Urothelium cell line (cell line): ENCODE measurements at regions not wholly inside any gene's neighbourhood (a gene's known extent, or its start where the extent isn't known, plus 50 kb on each side); places are given as distances from the start of the nearest gene placed in this dataset.
"Not testable (repeated sequence)": the region's sequence is repeated elsewhere in the genome, so short reads cannot be mapped to it uniquely, and the experiment has no call there.

Source experiments
- DNase-seq: peaks from one replicate; pipeline ENCODE4 v3.0.0; 2011; ENCODE audit warnings: low spot score, mixed read lengths
- FAIRE-seq: peaks from 2 replicates; lab custom pipeline; 2011; peaks lifted over from hg19 to GRCh38; lab: Jason Lieb, UNC

- no peak for FAIRE-seq
- no peak for DNase-seq
Observed at GRCh38 chr10:57430376-57430775, 837.3 kb downstream of the IPMK start.

GRCh38 chr10:57420881-57421280 lies 846.8 kb downstream of the IPMK start:
- no peak for FAIRE-seq

GRCh38 chr10:57418476-57418875 lies 849.2 kb downstream of the IPMK start:
- DNase-seq (no peak), FAIRE-seq (no peak)

More at GRCh38 chr10:57420881-57421280, 846.8 kb downstream of the IPMK start:
- no peak for DNase-seq

GRCh38 chr10:57395923-57396322 lies 871.8 kb downstream of the IPMK start:
- FAIRE-seq (no peak), DNase-seq (peak; percentile 8)

- FAIRE-seq (no peak), DNase-seq (no peak)
Observed at GRCh38 chr10:57367412-57367811, 900.3 kb downstream of the IPMK start.

- DNase-seq: no peak
Observed at GRCh38 chr10:57362811-57363210, 904.9 kb downstream of the IPMK start.

GRCh38 chr10:57353403-57354003 lies 914.2 kb downstream of the IPMK start:
- no peak for FAIRE-seq
- DNase-seq: no peak

More at GRCh38 chr10:57362811-57363210, 904.9 kb downstream of the IPMK start:
- no peak for FAIRE-seq

- FAIRE-seq: no peak
- no peak for DNase-seq
Observed at GRCh38 chr10:57351076-57351475, 916.6 kb downstream of the IPMK start.

GRCh38 chr10:57341294-57341693 lies 926.4 kb downstream of the IPMK start:
- DNase-seq (no peak), FAIRE-seq (peak; percentile 72)

GRCh38 chr10:57338823-57339558 lies 928.7 kb downstream of the IPMK start:
- peak; percentile 48 for DNase-seq
- FAIRE-seq: no peak

- FAIRE-seq: no peak
- DNase-seq: no peak
Observed at GRCh38 chr10:57336865-57337264, 930.8 kb downstream of the IPMK start.

GRCh38 chr10:57336341-57336740 lies 931.4 kb downstream of the IPMK start:
- DNase-seq (no peak), FAIRE-seq (no peak)

- FAIRE-seq: no peak
Observed at GRCh38 chr10:57334523-57334922, 933.2 kb downstream of the IPMK start.

GRCh38 chr10:57333880-57334279 lies 933.8 kb downstream of the IPMK start:
- FAIRE-seq (no peak), DNase-seq (no peak)

More at GRCh38 chr10:57334523-57334922, 933.2 kb downstream of the IPMK start:
- no peak for DNase-seq

- not testable (repeated sequence) for FAIRE-seq
Observed at GRCh38 chr10:57321400-57321854, 946.3 kb downstream of the IPMK start.

GRCh38 chr10:57320416-57320815 lies 947.3 kb downstream of the IPMK start:
- no peak for DNase-seq
- FAIRE-seq: no peak

More at GRCh38 chr10:57321400-57321854, 946.3 kb downstream of the IPMK start:
- not testable (repeated sequence) for DNase-seq

GRCh38 chr10:57314046-57314445 lies 953.0 kb upstream of the ZWINT start:
- DNase-seq: no peak
- no peak for FAIRE-seq

GRCh38 chr10:57303566-57303965 lies 942.5 kb upstream of the ZWINT start:
- no peak for DNase-seq
- FAIRE-seq: no peak

GRCh38 chr10:57300718-57301117 lies 939.7 kb upstream of the ZWINT start:
- DNase-seq (no peak), FAIRE-seq (no peak)

- FAIRE-seq (no peak), DNase-seq (no peak)
Observed at GRCh38 chr10:57294698-57295097, 933.6 kb upstream of the ZWINT start.

- DNase-seq (no peak), FAIRE-seq (no peak)
Observed at GRCh38 chr10:57288754-57289153, 927.7 kb upstream of the ZWINT start.

- FAIRE-seq (no peak), DNase-seq (no peak)
Observed at GRCh38 chr10:57262892-57263291, 901.8 kb upstream of the ZWINT start.
